ENCODE measurements at regions not wholly inside any gene's neighbourhood (a gene's known extent, or its start where the extent isn't known, plus 50 kb on each side); places are given as distances from the start of the nearest gene placed in this dataset.
"Not testable (repeated sequence)": the region's sequence is repeated elsewhere in the genome, so short reads cannot be mapped to it uniquely, and the experiment has no call there.

DNA sequence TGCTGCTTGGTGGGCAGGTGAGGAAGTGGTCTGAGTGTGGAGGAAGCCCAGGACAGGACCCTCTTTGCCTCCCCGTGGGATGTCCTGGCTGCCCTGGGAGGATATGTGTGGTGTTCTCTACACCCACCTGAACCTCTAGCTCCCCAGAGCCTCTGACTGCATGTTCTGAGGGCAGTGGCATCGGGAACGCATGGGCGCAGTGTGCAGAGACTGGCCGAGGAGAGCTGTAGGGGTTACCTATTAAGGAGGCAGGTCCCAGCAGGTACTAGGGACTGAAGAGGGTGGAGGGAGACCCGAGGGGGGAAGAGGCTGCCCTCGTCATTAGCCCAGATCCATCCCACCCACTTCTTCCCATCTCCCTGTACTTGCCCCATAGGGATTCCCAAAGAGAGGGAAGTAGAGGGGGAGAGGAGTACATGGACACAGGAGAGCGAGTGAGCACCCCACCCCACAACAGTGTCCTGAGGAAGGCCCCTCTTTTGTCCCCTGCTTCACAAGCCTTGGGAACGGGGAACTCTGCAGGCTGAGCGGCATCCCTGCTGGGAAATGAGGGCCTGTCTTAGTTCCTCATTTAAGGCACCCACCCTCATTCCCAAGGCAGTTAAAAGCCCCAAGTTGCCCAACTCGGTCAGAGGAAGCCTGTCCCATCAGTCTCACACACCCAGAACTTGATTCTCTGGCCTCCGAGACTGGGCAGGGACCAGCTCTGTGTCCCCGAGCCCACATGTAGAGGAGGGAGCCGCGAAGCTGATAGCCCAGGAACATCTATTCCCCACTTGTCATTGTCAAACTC, 208.5 kb upstream of the PLGLB2 start:
- DNase-seq (ENCODE audit: low read depth, low spot score) = not testable (repeated sequence)

DNA sequence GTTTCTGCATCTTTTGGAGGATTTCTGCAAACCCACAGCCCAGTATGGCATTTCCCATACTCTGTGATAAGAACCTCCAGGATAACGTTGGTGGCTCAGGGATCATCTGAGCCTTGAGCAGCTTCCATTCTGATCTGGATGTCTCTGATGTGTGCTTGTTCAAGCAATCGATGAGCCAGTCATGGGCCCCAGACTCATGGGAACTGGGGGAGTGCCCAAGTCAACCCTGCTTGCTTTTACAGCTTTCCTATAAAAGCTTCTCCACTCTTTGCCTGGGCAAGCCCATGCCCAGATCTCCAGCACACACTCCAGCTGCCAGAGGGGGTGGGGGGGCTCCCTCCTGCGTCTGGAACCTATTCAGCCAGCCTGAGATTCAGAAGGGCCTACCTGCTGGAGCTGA, 207.6 kb upstream of the PLGLB2 start:
- DNase-seq (ENCODE audit: low read depth, low spot score) = not testable (repeated sequence)

- not testable (repeated sequence) for DNase-seq (ENCODE audit: low read depth, low spot score)
These were observed 205.2 kb upstream of the PLGLB2 start for GRCh38 chr2:87542599-87543174.

- DNase-seq (ENCODE audit: low read depth, low spot score) = not testable (repeated sequence)
These were observed 204.1 kb upstream of the PLGLB2 start for GRCh38 chr2:87543797-87544196.

DNA sequence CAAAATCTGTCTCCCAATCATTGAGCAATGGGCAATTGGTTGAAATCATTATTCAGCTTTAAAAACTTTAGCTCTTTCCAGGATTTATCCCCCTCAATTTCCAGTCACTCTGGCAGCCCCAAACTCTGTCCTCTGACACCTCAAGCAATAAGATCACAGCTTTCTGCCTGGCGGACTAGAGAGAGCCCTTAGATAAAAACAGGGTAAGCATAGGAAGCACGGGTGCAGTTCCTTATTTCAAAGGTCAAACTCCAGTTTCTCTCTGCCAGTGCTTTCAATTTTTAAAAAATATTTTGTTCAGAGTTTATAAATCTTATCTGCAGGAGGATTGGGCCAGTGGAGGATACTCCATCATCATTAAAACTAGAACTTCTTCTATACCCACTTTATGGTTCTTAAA, 200.8 kb upstream of the PLGLB2 start:
- DNase-seq (ENCODE audit: low read depth, low spot score) = not testable (repeated sequence)

GRCh38 chr2:87547966-87548365, 199.9 kb upstream of the PLGLB2 start:
- not testable (repeated sequence) for DNase-seq (ENCODE audit: low read depth, low spot score)

DNA sequence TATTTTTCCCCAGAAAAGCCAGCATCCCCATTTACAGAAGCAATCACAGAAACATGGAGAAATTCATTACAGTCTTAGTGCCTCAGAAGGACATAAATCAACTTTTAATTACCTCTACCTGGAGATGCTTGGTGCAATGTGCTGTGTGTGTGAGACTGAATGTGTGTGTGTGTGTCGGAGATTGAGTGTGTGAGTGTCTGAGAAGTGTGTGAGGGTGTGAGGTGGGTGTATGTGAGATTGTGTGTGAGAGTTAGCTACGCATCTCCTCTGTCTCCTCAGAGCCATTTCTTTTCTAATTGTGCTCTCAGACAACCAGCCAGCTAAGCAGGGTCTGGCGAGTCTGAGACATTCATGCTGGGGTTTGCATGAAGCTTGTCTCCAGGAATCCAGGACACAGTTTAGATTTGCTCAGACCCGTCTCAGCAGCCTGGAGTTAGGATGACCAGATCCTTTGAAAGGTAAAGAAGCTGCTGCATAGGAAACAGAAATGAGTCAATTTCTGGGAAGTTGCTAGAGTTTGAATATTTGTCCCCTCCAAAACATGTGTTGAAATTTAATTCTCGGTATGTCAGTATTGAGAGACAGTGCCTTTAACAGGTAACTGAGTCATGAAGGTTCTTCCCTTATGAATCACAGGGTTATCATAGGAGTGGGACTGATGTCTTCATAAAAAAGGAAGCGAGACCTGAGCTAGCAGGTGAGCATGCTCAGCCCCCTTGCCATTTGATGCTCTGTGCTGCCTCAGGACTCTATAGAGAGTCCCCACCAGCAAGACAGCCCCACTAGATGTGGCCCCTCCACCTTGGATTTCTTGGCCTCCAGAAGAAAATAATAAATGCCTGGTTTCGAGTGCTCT, 199.0 kb upstream of the PLGLB2 start:
- DNase-seq (ENCODE audit: low read depth, low spot score) = not testable (repeated sequence)

DNA sequence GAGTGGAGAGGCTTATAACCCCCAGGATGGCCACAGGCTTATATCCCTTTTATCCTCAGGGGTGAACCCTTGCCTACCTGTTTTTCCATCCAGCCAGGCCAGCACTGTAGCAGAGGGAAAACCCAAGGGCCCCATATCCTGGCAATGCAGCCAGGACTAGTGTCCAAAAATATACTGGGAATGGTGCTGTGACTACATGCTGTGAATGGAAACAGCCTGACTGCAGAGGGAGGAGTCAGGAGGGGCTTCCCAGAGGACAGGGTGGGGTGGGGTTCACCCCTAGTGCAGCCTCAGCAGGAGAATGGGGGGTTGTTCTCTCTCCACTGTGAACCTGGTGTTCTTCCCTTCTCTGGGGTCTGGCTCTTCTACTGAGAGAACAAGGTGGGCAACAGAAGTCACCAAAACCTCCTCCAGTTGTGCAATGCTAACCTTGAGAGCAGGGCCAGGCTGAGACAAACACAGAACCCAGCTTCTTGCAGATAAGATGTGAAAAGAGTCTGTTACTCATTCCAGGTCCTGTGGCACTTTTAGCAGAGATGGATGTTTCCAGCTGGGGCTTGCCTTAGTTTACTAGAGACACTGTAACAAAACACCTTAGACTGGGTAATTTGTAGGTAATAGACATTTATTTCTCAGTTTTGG, 198.2 kb upstream of the PLGLB2 start:
- not testable (repeated sequence) for DNase-seq (ENCODE audit: low read depth, low spot score)

DNA sequence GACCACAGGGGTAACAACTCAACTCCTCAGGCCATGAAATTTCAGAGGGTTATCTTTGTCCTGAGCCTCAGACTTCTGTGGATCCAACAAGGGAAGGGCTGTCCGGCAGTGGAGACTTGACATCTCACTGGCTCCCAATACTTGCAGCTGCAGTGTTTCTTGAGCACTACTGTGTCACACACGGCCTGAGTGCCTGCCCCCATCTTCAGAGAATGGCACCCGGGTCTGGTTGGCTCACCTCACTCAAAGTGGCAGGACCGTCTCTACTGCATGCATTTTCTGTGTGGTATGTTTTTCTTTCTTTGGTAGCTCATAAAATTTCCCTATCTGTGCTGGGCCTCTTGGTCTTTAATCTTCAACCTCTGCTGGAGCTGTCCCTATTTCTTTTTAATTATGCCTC, 193.2 kb upstream of the PLGLB2 start:
- DNase-seq (ENCODE audit: low read depth, low spot score) = not testable (repeated sequence)

DNA sequence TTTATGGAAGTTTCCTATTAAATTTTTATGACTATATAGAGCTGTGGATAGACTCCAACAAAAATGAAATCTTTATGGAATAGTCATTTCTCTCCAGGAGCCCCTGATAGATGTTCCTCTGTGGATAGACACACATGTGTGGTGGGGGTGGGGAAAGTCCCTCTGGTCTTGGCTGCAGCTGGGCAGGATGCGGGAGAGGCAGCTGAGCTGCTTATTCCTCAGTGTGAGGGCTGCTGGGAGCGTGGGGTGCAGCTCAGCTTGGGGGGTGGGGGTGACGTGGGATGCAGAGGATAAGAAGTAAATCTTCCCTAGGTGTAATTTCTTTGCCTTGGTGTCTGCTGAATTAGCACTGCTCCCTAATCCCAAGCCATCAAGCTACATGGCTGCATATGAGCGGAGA, 192.8 kb upstream of the PLGLB2 start:
- not testable (repeated sequence) for DNase-seq (ENCODE audit: low read depth, low spot score)

GRCh38 chr2:87559001-87559400, 188.9 kb upstream of the PLGLB2 start:
- DNase-seq (ENCODE audit: low read depth, low spot score) = not testable (repeated sequence)

- not testable (repeated sequence) for DNase-seq (ENCODE audit: low read depth, low spot score)
These were observed 188.2 kb upstream of the PLGLB2 start for GRCh38 chr2:87559735-87560134.

- DNase-seq (ENCODE audit: low read depth, low spot score) = peak; percentile 5
These were observed 182.8 kb upstream of the PLGLB2 start for GRCh38 chr2:87565116-87565515.

GRCh38 chr2:87566531-87566930, 181.4 kb upstream of the PLGLB2 start:
- peak; percentile 9 for DNase-seq (ENCODE audit: low read depth, low spot score)

GRCh38 chr2:87567093-87567492, 180.8 kb upstream of the PLGLB2 start:
- DNase-seq (ENCODE audit: low read depth, low spot score) = not testable (repeated sequence)

DNA sequence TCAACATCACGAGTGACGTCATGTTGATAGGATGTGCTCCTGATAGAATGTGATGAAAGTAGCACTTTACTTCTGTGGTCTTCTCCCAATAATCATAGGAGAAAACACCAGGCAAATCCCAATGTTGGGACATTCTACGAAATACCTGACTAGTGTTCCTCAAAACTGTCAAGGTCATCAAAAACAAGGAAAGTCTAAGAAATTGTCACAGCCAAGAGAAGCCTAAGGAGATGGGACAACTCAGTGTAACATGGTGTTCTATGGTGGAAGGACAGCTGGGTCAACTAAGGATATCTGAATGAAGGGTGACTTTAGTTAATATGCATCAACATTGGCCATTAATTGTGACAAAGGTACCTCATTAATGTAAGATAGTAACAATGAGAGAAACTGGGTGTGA, 180.0 kb upstream of the PLGLB2 start:
- DNase-seq (ENCODE audit: low read depth, low spot score) = not testable (repeated sequence)

DNA sequence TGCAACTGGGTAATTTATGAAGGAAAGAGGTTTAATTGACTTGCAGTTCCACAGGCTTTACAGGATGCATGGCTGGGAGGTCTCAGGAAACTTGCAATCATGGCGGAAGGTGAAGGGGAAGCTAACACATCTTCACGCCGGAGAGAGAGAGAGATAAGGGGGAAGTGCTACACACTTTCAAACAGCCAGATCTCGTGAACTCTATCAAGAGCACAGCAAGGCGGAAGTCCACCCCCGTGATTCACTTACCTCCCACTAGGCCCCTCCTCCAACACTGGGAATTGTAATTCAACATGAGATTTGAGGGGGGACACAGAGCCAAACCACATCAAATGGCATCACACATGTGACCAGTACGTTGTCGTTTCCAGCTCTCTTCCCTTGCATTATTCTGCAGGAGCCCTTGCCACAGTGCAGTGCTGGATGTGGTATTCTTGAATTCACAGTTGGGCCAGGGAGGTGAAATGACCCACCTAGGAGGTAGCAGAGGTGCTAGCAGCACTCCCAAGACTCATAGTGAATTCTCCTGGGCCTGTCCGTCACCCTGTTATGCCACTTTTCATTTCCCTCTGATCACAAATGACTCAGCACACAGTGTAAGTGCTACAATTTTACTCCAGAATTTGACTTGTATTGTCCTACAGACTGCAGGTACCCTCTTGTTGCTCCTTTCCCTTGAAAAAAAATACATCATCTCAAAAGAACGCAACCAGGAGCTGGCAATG, 179.2 kb upstream of the PLGLB2 start:
- DNase-seq (ENCODE audit: low read depth, low spot score) = not testable (repeated sequence)

GRCh38 chr2:87569689-87570397, 178.0 kb upstream of the PLGLB2 start:
- not testable (repeated sequence) for DNase-seq (ENCODE audit: low read depth, low spot score)

DNA sequence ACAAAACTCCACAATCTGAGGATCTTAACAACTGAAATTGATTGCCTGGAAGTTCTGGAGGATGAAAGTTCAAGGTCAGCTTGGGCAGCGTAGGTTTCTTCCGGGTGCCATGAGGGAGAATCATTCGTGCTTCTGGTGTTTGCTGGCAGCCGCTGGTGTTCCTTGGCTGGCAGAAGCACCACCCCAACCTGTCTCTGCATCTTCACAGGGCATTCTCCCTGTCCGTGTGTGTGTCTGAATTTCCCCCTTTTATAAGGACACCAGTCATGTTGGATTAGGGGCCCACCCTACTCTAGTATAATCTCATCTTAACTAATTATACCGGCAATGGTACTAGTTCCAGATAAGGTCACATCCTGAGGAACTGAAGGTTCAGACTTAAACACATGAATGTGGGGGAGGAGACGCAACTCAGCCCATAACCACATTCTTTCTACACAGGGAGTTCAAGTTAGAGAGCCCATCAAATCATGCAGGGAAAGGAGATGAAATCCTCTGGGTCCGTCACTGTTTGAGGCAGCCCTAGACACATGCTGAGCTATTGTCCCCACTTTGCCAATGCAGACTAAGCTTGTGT, 175.9 kb upstream of the PLGLB2 start:
- not testable (repeated sequence) for DNase-seq (ENCODE audit: low read depth, low spot score)

DNA sequence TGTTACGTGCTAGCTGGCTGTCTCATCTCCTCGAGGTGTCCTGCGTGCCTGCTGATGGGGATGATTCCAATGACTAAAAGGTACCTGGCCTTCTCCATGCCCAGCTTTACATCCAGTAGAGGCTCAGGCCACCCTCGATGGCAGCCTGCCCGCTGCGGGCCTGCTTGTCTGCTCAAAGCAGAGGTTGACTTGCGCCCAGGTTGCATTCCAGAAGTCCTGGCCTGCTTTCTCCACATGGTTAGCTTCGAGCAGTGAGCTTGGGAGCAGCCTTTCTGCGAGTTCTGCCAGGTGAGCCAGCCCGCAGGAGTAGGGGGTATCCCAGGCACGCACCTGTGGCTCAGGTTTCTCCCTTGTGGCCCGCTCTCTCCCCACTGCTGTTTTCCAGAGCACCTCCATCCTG, 175.0 kb upstream of the PLGLB2 start:
- DNase-seq (ENCODE audit: low read depth, low spot score) = not testable (repeated sequence)
